ENCODE measurements at regions not wholly inside any gene's neighbourhood (a gene's known extent, or its start where the extent isn't known, plus 50 kb on each side); places are given as distances from the start of the nearest gene placed in this dataset.

- DNase-seq (ENCODE audit: low read depth): no peak
Observed at GRCh38 chr9:29475471-29475870, 1902.2 kb upstream of the C9orf72 start.

- DNase-seq (ENCODE audit: low read depth): no peak
Observed at GRCh38 chr9:29511680-29512079, 1938.4 kb upstream of the C9orf72 start.

GRCh38 chr9:29514336-29514735, 1941.1 kb upstream of the C9orf72 start:
- no peak for DNase-seq (ENCODE audit: low read depth)

GRCh38 chr9:29514862-29515261, 1941.6 kb upstream of the C9orf72 start:
- no peak for DNase-seq (ENCODE audit: low read depth)

- DNase-seq (ENCODE audit: low read depth): no peak
Observed at GRCh38 chr9:29548436-29548835, 1975.2 kb upstream of the C9orf72 start.

- no peak for DNase-seq (ENCODE audit: low read depth)
Observed at GRCh38 chr9:29555502-29555901, 1982.2 kb upstream of the C9orf72 start.

- peak; percentile 90 for DNase-seq (ENCODE audit: low read depth)
Observed at GRCh38 chr9:29556317-29556716, 1983.0 kb upstream of the C9orf72 start.

GRCh38 chr9:29556746-29557145, 1983.5 kb upstream of the C9orf72 start:
- no peak for DNase-seq (ENCODE audit: low read depth)

GRCh38 chr9:29564564-29564963, 1991.3 kb upstream of the C9orf72 start:
- peak; percentile 12 for DNase-seq (ENCODE audit: low read depth)

- no peak for DNase-seq (ENCODE audit: low read depth)
Observed at GRCh38 chr9:29575219-29575618, 2001.9 kb upstream of the C9orf72 start.

GRCh38 chr9:29588361-29588760, 2015.1 kb upstream of the C9orf72 start:
- no peak for DNase-seq (ENCODE audit: low read depth)

- no peak for DNase-seq (ENCODE audit: low read depth)
Observed at GRCh38 chr9:29609282-29609681, 2036.0 kb upstream of the C9orf72 start.

- DNase-seq (ENCODE audit: low read depth): peak; percentile 5
Observed at GRCh38 chr9:29613773-29614172, 2040.5 kb upstream of the C9orf72 start.

GRCh38 chr9:29616844-29617243, 2043.6 kb upstream of the C9orf72 start:
- no peak for DNase-seq (ENCODE audit: low read depth)

- DNase-seq (ENCODE audit: low read depth): peak; percentile 68
Observed at GRCh38 chr9:29625292-29625731, 2052.0 kb upstream of the C9orf72 start.

GRCh38 chr9:29625931-29626330, 2052.7 kb upstream of the C9orf72 start:
- DNase-seq (ENCODE audit: low read depth): no peak

- DNase-seq (ENCODE audit: low read depth): peak; percentile 12
Observed at GRCh38 chr9:29628856-29629255, 2055.6 kb upstream of the C9orf72 start.

- no peak for DNase-seq (ENCODE audit: low read depth)
Observed at GRCh38 chr9:29637471-29638237, 2064.4 kb upstream of the C9orf72 start.

GRCh38 chr9:29640507-29640906, 2067.2 kb upstream of the C9orf72 start:
- DNase-seq (ENCODE audit: low read depth): peak; percentile 21

GRCh38 chr9:29644514-29644913, 2071.2 kb upstream of the C9orf72 start:
- no peak for DNase-seq (ENCODE audit: low read depth)

- DNase-seq (ENCODE audit: low read depth): no peak
Observed at GRCh38 chr9:29647451-29647850, 2074.2 kb upstream of the C9orf72 start.

GRCh38 chr9:29648132-29648531, 2074.9 kb upstream of the C9orf72 start:
- DNase-seq (ENCODE audit: low read depth): no peak

GRCh38 chr9:29648601-29649000, 2075.3 kb upstream of the C9orf72 start:
- no peak for DNase-seq (ENCODE audit: low read depth)
